ENCODE measurements at regions not wholly inside any gene's neighbourhood (a gene's known extent, or its start where the extent isn't known, plus 50 kb on each side); places are given as distances from the start of the nearest gene placed in this dataset.

DNA sequence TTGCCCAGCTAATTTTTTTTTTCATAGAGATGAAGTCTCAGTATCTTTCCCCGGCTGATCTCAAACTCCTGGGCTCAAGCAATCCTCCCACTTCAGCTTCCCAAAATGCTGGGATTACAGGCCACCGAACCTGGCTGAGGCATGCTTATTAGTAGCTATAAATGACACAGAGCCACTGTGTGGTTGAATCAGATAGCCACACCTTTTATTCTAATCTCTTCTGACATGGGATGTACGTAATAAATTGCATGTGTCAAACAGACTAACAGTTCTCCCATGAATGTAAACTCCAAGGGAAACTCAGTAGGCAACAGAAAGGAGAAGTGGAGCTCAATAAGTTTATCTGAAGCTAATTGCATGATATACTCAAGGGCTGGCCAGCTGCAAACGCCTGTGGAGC is 139.8 kb upstream of the VCX3A start:
- TF ChIP-seq, protein P1, sequence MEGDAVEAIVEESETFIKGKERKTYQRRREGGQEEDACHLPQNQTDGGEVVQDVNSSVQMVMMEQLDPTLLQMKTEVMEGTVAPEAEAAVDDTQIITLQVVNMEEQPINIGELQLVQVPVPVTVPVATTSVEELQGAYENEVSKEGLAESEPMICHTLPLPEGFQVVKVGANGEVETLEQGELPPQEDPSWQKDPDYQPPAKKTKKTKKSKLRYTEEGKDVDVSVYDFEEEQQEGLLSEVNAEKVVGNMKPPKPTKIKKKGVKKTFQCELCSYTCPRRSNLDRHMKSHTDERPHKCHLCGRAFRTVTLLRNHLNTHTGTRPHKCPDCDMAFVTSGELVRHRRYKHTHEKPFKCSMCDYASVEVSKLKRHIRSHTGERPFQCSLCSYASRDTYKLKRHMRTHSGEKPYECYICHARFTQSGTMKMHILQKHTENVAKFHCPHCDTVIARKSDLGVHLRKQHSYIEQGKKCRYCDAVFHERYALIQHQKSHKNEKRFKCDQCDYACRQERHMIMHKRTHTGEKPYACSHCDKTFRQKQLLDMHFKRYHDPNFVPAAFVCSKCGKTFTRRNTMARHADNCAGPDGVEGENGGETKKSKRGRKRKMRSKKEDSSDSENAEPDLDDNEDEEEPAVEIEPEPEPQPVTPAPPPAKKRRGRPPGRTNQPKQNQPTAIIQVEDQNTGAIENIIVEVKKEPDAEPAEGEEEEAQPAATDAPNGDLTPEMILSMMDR (IDR thresholded peaks at IDR 0.05): no peak
- no peak for TF ChIP-seq POLR2A (IDR thresholded peaks at IDR 0.05)

All from Peyer's patch (tissue), 4 donors.